Upper lobe of left lung (tissue), 6 donors: ENCODE measurements at regions not wholly inside any gene's neighbourhood (a gene's known extent, or its start where the extent isn't known, plus 50 kb on each side); places are given as distances from the start of the nearest gene placed in this dataset.

Experiments
- ATAC-seq, 2 donors: fragments of 200-7000 bp; cut with Tn5 transposase; one replicate each; pipeline ENCODE4 v1.9.1; 2022; ENCODE audit warnings: mild to moderate bottlenecking in 2 of 2, moderate library complexity in 2 of 2; ENCODE audit not compliant: low FRiP score in 2 of 2
- DNase-seq, 2 donors: peaks; one replicate each; pipeline ENCODE4 v3.0.0-alpha.2; 2019 to 2020
- H3K27ac ChIP-seq, 4 donors: fragments of 200-600 bp; sonication (generic); one replicate each; pipeline ENCODE4 v1.5.1; 2016 to 2019
- H3K27me3 ChIP-seq, 4 donors: fragments of 200-600 bp; sonication (generic); one replicate each; pipeline ENCODE4 v1.5.1; 2017 to 2019
- H3K36me3 ChIP-seq, 4 donors: fragments of 200-600 bp; sonication (generic); one replicate each; pipeline ENCODE4 v1.5.1; 2016 to 2019
- H3K4me1 ChIP-seq, 4 donors: fragments of 200-600 bp; sonication (generic); one replicate each; pipeline ENCODE4 v1.5.1; 2018 to 2019
- H3K4me3 ChIP-seq, 4 donors: fragments of 200-600 bp; sonication (generic); one replicate each; pipeline ENCODE4 v1.5.1; 2017 to 2019; ENCODE audit warnings: mild to moderate bottlenecking in 2 of 4, moderate library complexity in 1 of 4
- H3K9me3 ChIP-seq, 4 donors: fragments of 200-600 bp; sonication (generic); one replicate each; pipeline ENCODE4 v1.5.1; 2018 to 2019
- EP300 ChIP-seq, 4 donors: sonication (generic); formaldehyde crosslinking; IDR thresholded peaks; one replicate each; pipeline ENCODE4 v1.5.1; 2017; ENCODE audit warnings: antibody characterized with exemption in 4 of 4, control low read depth in 2 of 4
- POLR2A ChIP-seq, 4 donors: fragments of 450-650 bp; IDR thresholded peaks; one replicate each; pipeline ENCODE4 v1.5.1; 2016 to 2017; ENCODE audit warnings: antibody characterized with exemption in 4 of 4, mild to moderate bottlenecking in 2 of 4
- POLR2AphosphoS5 ChIP-seq, 2 donors: sonication (generic); formaldehyde crosslinking; IDR thresholded peaks; one replicate each; pipeline ENCODE4 v1.5.1; 2017; ENCODE audit warnings: antibody characterized with exemption in 2 of 2
- WGBS, 2 donors: methylation state at CpG; one replicate each; pipeline ENCODE4 v1.1.5; 2017 to 2018; 5-methylcytosine and 5-hydroxymethylcytosine counted together
- TF ChIP-seq, protein P1 (sequence below), 6 experiments: fragments of 450-650 bp in 4 of 6; fragments of 200-600 bp in 2 of 6; sonication (generic) in 2 of 6; IDR thresholded peaks; one replicate each; pipeline ENCODE4 v1.5.1; 2016 to 2019; ENCODE audit warnings: antibody characterized with exemption in 6 of 6
- donor health status: DM: no; HTN: no; CAD: no; lungs with moderate emphysema.
- donor health status: DM: no; HTN: yes; CAD: no; lungs with severe emphysema.

GRCh38 chr9:16245756-16246440 is 624.6 kb downstream of the BNC2 start:
- H3K36me3 ChIP-seq = no peaks in the 10 kb centered on the region
- no peaks in the 10 kb centered on the region for H3K27me3 ChIP-seq
- TF ChIP-seq POLR2AphosphoS5 (IDR thresholded peaks at IDR 0.05) (no peak), EP300 (IDR thresholded peaks at IDR 0.05) (no peak), POLR2A (IDR thresholded peaks at IDR 0.05) (no peak)
- TF ChIP-seq, protein P1, sequence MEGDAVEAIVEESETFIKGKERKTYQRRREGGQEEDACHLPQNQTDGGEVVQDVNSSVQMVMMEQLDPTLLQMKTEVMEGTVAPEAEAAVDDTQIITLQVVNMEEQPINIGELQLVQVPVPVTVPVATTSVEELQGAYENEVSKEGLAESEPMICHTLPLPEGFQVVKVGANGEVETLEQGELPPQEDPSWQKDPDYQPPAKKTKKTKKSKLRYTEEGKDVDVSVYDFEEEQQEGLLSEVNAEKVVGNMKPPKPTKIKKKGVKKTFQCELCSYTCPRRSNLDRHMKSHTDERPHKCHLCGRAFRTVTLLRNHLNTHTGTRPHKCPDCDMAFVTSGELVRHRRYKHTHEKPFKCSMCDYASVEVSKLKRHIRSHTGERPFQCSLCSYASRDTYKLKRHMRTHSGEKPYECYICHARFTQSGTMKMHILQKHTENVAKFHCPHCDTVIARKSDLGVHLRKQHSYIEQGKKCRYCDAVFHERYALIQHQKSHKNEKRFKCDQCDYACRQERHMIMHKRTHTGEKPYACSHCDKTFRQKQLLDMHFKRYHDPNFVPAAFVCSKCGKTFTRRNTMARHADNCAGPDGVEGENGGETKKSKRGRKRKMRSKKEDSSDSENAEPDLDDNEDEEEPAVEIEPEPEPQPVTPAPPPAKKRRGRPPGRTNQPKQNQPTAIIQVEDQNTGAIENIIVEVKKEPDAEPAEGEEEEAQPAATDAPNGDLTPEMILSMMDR (IDR thresholded peaks at IDR 0.05) = no peak
- no peaks in the 10 kb centered on the region for H3K4me1 ChIP-seq
- H3K27ac ChIP-seq = no peak overlapping the region
- WGBS, 2 donors = 75 to 80% methylated on average over 1 of the region's 1 CpG
- DNase-seq = no peak
- ATAC-seq = peak in 1 of 2 donors; percentile 59
- no peaks in the 10 kb centered on the region for H3K9me3 ChIP-seq
- H3K4me3 ChIP-seq = no peak overlapping the region

DNA sequence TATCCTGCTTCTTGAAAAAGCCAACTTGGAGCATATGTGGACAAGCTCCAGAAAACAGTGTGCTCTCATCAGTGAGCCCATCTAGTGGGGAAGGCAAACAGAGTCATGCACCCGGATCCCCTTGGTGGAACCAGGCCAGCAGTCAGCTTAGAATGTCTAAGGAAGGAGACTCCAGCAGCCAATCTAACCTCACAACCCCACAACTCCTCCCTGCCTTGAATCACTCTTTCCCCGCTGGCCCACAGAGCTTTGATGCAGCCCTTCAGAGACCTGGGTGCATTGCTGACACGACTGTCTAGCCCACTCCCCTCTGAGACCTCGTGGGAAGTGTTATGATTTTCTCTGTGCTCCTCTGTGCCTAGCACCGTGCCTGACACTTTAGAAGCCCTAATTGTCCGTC is 623.7 kb downstream of the BNC2 start:
- no peak for DNase-seq
- no peak overlapping the region for H3K27ac ChIP-seq
- TF ChIP-seq, protein P1 (IDR thresholded peaks at IDR 0.05) = no peak
- no peak for TF ChIP-seq POLR2A (IDR thresholded peaks at IDR 0.05)
- TF ChIP-seq POLR2AphosphoS5 (IDR thresholded peaks at IDR 0.05) = no peak
- no peak for TF ChIP-seq EP300 (IDR thresholded peaks at IDR 0.05)
- no peaks in the 10 kb centered on the region for H3K27me3 ChIP-seq
- H3K4me1 ChIP-seq = no peaks in the 10 kb centered on the region
- no peak overlapping the region for H3K4me3 ChIP-seq
- H3K36me3 ChIP-seq = no peaks in the 10 kb centered on the region
- 66 to 75% methylated on average over 6 of the region's 6 CpGs for WGBS, 2 donors
- peak in 1 of 2 donors; percentile 51 for ATAC-seq
- no peaks in the 10 kb centered on the region for H3K9me3 ChIP-seq

- H3K4me3 ChIP-seq = no peak overlapping the region
- ATAC-seq (peak in 1 of 2 donors; percentile 87), DNase-seq (no peak)
- no peak for TF ChIP-seq POLR2AphosphoS5 (IDR thresholded peaks at IDR 0.05)
- TF ChIP-seq, protein P1 (IDR thresholded peaks at IDR 0.05) = no peak
- no peaks in the 10 kb centered on the region for H3K27me3 ChIP-seq
- H3K4me1 ChIP-seq = no peaks in the 10 kb centered on the region
- WGBS, 2 donors = 71 to 75% methylated on average over 5 of the region's 5 CpGs
- no peaks in the 10 kb centered on the region for H3K36me3 ChIP-seq
- H3K9me3 ChIP-seq = no peaks in the 10 kb centered on the region
- no peak overlapping the region for H3K27ac ChIP-seq
These were observed 623.1 kb downstream of the BNC2 start for GRCh38 chr9:16247188-16247875.

DNA sequence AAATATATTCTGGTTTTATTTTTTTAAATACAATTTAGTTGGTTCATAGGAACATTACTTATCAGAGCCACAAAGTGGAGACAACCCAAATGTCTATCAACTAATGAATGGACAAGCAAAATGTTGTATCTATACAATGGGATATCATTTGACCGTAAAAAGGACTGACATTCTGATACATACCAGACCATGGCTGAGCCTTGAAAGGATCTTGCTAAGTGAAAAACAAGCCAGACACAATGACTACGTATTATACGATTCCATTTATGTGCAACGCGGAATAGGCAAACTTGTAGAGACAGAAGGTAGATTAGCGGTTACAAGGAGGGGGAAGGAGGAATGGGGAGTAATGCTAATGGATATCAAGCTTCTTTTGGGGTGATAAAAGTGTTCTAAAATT is 621.6 kb downstream of the BNC2 start:
- TF ChIP-seq POLR2AphosphoS5 (IDR thresholded peaks at IDR 0.05) (no peak), EP300 (IDR thresholded peaks at IDR 0.05) (no peak), POLR2A (IDR thresholded peaks at IDR 0.05) (no peak)
- TF ChIP-seq, protein P1 (IDR thresholded peaks at IDR 0.05) = no peak
- Histone ChIP-seq H3K36me3 (no peaks in the 10 kb centered on the region), H3K27me3 (no peaks in the 10 kb centered on the region), H3K27ac (no peak overlapping the region), H3K4me3 (no peak overlapping the region), H3K4me1 (no peaks in the 10 kb centered on the region), H3K9me3 (no peaks in the 10 kb centered on the region)
- WGBS, 2 donors = 96% methylated on average over 6 of the region's 6 CpGs
- DNase-seq = no peak
- ATAC-seq = no peak

- 66% methylated on average over 5 of the region's 5 CpGs for WGBS, 2 donors
- H3K9me3 ChIP-seq = no peaks in the 10 kb centered on the region
- ATAC-seq = no peak
- no peak overlapping the region for H3K27ac ChIP-seq
- TF ChIP-seq, protein P1 (IDR thresholded peaks at IDR 0.05) = no peak
- TF ChIP-seq EP300 (IDR thresholded peaks at IDR 0.05) (no peak), POLR2AphosphoS5 (IDR thresholded peaks at IDR 0.05) (no peak), POLR2A (IDR thresholded peaks at IDR 0.05) (no peak)
- H3K27me3 ChIP-seq = no peaks in the 10 kb centered on the region
- no peaks in the 10 kb centered on the region for H3K36me3 ChIP-seq
- no peaks in the 10 kb centered on the region for H3K4me1 ChIP-seq
- H3K4me3 ChIP-seq = no peak overlapping the region
- no peak for DNase-seq
These were observed 617.9 kb downstream of the BNC2 start for GRCh38 chr9:16252616-16253015.
